ENCODE measurements at regions not wholly inside any gene's neighbourhood (a gene's known extent, or its start where the extent isn't known, plus 50 kb on each side); places are given as distances from the start of the nearest gene placed in this dataset.
"Not testable (repeated sequence)": the region's sequence is repeated elsewhere in the genome, so short reads cannot be mapped to it uniquely, and the experiment has no call there.

- no peak for DNase-seq (ENCODE audit: low read depth)
Measured at GRCh38 chr10:111267673-111268072, 190.8 kb downstream of the ADRA2A start.

DNA sequence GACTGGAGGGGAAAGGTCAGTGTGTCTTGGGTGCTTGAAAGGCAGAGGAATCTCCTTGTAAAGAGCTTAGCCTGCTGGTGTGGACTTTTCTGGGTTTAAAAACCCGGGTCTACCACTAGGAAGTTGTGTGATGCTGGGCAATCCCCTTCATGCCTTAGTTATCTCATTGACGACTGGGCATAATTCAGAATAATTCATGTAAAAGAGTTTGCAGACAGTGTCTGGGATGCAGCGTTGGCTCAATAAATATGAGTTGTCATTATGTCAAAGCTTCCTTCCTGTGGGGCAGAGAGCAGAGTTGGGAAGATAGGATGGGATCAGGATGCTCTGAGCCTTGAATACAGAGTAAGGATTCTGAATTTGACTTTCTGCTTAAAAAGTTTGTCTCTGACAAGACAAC is 196.4 kb downstream of the ADRA2A start:
- no peak for DNase-seq (ENCODE audit: low read depth)

GRCh38 chr10:111273635-111274034 is 196.8 kb downstream of the ADRA2A start:
- no peak for DNase-seq (ENCODE audit: low read depth)

- no peak for DNase-seq (ENCODE audit: low read depth)
Measured at GRCh38 chr10:111275091-111275490, 198.3 kb downstream of the ADRA2A start.

DNA sequence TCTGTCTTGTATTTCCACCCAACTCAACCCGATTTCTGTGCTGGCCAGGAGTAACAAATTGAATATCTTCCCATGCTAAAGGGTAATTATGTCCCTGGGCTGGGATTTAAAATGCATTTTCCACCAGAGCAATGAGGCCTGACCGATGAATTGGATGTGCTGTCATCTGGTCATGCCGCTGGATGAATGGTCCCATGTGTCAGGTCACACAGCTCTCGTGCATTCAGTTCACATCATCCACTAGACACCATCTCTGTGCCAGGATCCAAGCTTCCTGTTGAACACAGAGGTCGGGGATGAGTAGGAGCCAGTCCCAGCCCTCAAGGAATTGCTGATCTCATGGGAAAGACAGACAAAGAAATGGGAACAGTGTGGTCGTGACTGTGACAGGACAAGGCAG is 200.8 kb downstream of the ADRA2A start:
- no peak for DNase-seq (ENCODE audit: low read depth)

DNA sequence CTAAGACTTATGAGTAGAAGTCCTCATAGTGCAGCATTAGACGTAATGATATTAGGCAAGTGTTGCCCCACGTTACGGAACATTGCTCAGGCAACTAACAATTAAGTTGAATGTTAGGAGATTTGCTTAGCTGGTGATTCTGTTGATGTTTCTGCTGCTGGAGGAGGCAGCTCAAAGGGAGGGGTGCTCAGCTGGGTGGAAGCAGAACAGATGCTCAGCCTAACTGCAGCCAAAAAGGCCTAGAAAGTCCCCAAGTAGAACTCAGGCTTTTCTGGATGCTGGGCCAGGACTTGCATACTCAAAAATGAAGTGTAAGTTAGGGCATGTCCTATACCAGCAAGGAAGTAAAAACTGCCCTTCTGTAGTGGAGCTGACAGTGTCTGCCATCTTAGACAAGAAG is 201.4 kb downstream of the ADRA2A start:
- no peak for DNase-seq (ENCODE audit: low read depth)

DNA sequence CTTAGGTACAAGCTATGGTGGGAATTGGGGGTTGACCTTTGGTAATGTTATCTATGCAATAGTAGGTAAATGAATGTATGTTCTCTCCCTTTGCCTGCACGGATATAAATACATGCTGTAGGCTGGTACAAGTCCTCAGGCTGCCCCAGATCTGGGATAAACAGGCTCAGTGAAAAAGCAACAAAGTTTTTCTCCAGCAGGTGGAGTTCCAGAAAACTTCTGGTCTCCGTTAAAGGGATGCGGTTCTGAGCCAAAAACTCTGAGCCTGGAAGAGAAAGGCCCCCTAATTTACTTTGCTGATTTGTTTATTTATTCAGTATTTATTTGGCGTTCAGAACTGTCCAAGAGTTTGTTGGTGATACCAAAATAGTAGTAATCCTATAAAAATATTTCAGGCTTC is 204.7 kb downstream of the ADRA2A start:
- DNase-seq (ENCODE audit: low read depth): no peak

DNA sequence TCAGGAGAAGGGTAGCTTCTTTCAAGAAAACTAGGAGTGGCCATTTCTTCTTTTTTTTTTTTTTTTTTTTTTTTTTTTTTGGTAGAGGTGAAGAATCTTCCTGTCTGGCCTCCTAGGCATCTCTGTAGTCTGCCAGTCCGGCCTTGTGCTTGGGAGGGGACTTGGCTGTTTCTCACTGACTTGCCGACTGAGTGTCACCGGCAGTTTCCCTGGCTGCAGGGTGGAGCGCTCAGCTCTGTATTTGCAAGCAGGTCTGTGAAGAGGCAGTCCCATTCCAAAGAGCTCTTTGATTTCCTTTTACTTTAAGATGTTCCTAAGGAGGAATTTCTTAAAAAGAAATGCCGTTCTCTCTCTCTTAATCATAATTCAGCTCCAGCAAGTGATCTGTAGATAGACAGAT is 212.6 kb downstream of the ADRA2A start:
- no peak for DNase-seq (ENCODE audit: low read depth)

DNA sequence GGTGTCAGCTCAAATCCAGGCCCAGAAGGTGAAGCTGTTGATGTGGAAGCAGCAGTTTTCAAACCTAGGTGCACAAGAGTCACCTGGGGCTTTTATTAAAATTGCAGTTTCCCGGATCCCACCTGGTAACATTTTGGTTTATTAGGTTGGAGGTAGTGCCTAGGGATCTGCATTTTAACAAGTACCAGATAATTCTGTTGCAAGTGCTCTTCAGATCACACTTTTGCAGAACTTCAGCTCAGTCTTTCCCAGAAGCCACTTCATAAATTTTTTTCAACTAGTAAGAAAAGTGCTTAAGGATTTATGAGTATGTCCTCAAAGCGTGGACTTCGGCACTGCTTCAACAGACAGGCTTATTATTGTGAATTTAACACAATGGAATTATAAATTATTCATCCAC is 213.8 kb downstream of the ADRA2A start:
- no peak for DNase-seq (ENCODE audit: low read depth)

DNA sequence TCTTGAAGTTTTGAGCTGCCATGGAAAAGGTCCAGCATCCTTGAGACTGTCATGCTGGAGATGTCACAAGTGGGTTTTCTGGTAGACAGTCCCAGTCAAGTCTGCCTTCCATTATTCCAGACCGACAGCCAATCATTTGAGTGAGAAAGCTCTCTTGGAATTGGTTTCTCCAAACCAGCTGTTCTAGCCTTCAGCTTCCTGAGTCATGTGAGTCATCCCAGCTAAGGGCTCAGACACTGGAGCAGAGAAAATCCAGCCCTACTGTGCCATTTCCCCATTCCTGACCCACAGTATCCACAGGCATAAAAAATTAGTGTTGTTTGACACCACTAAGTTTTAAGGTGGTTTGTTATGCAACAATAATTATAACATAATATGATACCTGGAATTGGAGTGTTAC is 219.0 kb downstream of the ADRA2A start:
- no peak for DNase-seq (ENCODE audit: low read depth)

GRCh38 chr10:111297351-111297848 is 220.6 kb downstream of the ADRA2A start:
- no peak for DNase-seq (ENCODE audit: low read depth)

- no peak for DNase-seq (ENCODE audit: low read depth)
Measured at GRCh38 chr10:111298031-111298430, 221.2 kb downstream of the ADRA2A start.

GRCh38 chr10:111299037-111299436 is 222.2 kb downstream of the ADRA2A start:
- DNase-seq (ENCODE audit: low read depth): no peak

- DNase-seq (ENCODE audit: low read depth): no peak
Measured at GRCh38 chr10:111303887-111304286, 227.1 kb downstream of the ADRA2A start.

- DNase-seq (ENCODE audit: low read depth): no peak
Measured at GRCh38 chr10:111316722-111317212, 239.9 kb downstream of the ADRA2A start.

GRCh38 chr10:111319866-111320265 is 243.0 kb downstream of the ADRA2A start:
- DNase-seq (ENCODE audit: low read depth): no peak

DNA sequence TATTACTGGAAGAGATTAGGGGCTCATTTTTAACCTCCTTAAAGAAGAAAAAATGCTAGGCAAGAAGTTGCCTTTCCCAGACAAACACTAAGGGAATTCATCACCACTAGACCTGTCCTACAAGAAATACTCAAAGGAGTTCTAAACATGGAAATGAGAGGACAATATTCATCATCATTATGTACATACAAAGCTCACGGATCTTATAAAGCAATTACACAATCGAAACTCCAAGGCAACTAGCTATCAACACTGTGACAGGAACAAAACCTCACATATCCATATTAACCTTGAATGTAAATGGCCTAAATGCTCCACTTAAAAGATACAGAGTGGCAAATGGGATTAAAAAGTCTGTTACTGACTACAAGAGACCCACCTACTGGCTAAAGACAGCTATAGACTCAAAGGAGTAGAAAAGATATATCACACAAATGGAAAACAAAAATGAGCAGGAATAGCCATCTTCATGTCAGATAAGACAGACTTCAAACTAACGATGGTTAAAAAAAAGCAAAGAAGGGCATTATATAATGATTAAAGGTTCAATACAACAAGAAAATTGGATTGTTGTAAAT is 246.6 kb downstream of the ADRA2A start:
- no peak for DNase-seq (ENCODE audit: low read depth)

GRCh38 chr10:111332174-111332573 is 255.3 kb downstream of the ADRA2A start:
- DNase-seq (ENCODE audit: low read depth): not testable (repeated sequence)

DNA sequence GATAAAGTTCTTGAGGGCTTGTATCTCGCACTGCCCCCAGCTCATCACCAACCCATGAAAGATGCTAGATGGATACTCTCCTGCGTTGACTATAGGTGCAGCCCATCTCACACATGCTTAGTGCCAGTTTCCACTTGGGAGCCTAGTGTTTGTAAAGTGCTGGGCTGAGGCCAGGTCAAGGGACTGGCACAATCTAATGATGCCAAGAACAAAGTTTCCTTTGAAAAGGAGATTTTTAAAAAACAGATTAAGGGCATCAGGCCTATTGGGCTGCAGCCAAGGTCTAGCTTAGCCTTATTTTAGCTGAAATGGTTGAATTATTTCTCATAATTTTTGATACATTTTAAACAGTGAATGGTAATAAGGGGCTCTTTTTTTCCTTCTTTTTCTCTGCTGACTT is 259.0 kb downstream of the ADRA2A start:
- DNase-seq (ENCODE audit: low read depth): no peak

- DNase-seq (ENCODE audit: low read depth): no peak
Measured at GRCh38 chr10:111338035-111338434, 261.2 kb downstream of the ADRA2A start.

DNA sequence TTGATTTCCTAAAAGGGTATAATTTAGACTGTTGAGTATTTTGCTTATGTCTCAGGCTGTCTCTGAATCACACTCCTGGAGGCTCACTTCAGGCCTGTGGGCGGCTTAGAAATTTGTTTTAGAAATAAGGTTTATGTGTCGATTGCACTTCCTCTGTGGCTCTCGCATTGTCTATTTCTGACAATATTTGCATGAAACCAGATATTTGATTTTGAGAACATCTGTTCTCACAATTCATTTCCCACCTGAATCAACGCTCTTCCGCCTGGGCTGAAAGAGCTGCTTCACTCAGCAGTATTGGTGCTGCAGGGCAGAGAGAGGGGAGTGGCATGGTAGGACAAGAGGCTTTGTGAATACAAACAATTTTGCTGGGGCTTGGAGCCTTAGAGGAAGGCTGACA is 262.0 kb downstream of the ADRA2A start:
- no peak for DNase-seq (ENCODE audit: low read depth)

GRCh38 chr10:111344804-111345203 is 268.0 kb downstream of the ADRA2A start:
- DNase-seq (ENCODE audit: low read depth): no peak

DNA sequence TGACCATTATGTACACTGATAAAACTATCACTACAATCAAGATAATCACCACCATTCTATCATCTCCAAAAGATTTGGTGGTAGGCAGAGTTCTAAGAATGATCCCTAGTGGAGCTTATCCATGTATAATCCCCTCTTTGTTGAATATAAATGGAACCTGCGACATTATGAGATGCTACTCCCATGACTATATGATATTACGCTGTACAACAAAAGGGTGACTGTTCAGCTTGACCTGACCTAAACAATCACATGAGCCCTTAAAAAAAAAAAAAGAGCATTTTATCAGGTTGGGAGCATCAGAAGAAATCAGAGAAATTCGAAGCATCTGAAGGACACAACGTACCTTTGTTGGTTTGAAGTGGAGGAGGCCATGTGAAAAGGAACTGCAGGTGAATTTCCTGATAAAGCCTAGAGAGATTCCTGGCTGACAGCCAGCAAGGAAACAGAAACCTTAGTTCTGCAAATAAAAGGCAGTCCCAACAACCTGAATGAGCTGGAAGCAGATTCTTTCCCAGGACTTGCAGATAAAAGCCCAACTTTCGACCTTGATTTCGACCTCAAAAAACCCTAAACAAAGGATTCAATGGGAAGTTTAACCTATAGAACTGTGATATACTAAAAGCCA is 270.7 kb downstream of the ADRA2A start:
- no peak for DNase-seq (ENCODE audit: low read depth)

GRCh38 chr10:111348076-111348475 is 271.2 kb downstream of the ADRA2A start:
- no peak for DNase-seq (ENCODE audit: low read depth)
